ENCODE measurements at regions not wholly inside any gene's neighbourhood (a gene's known extent, or its start where the extent isn't known, plus 50 kb on each side); places are given as distances from the start of the nearest gene placed in this dataset.
A peak's percentile ranks its signal among the peaks of the same experiment; 100 is the strongest.

GRCh38 chr4:14871676-14872430 lies 130.4 kb upstream of the CPEB2 start:
- Histone ChIP-seq H3K4me2 (ENCODE audit: control insufficient read depth, extremely low read depth, insufficient read depth, low read depth, low read length) (peak overlapping the region; percentile 25), H3K9me1 (ENCODE audit: control insufficient read depth, extremely low read depth, insufficient read depth, low read length) (no peaks in the 10 kb centered on the region), H4K20me1 (ENCODE audit: control insufficient read depth, extremely low read depth, insufficient read depth, low read length) (no peaks in the 10 kb centered on the region), H3K36me3 (ENCODE audit: control insufficient read depth in 2 of 2, extremely low read depth in 1 of 2, insufficient read depth in 2 of 2, low read length in 2 of 2) (no peaks in the 10 kb centered on the region), H3K79me2 (ENCODE audit: control insufficient read depth, insufficient read depth, low read length) (no peaks in the 10 kb centered on the region), H2AFZ (ENCODE audit: control insufficient read depth, low read length) (peak overlapping the region; percentile 43), H3K9ac (ENCODE audit: control insufficient read depth, extremely low read depth, insufficient read depth, low read length) (no peak overlapping the region), H3K27ac (ENCODE audit: control insufficient read depth, insufficient read depth, low read length) (peak overlapping the region; percentile 16), H3K4me1 (ENCODE audit: control insufficient read depth, extremely low read depth, insufficient read depth, low read length) (peaks cover 19% of the 10 kb centered on the region), H3K4me3 (ENCODE audit: control insufficient read depth in 2 of 3, extremely low read depth in 1 of 3, insufficient read depth in 2 of 3, low read depth in 1 of 3, low read length in 3 of 3) (no peak overlapping the region), H3K9me3 (ENCODE audit: control insufficient read depth, low read depth, low read length) (no peaks in the 10 kb centered on the region), H3K27me3 (ENCODE audit: control insufficient read depth, extremely low read depth, insufficient read depth, low read length) (no peaks in the 10 kb centered on the region)
- peak; percentile 96 for FAIRE-seq
- TF ChIP-seq EZH2 (IDR thresholded peaks at IDR 0.05; ENCODE audit: low read length) (no peak), CTCF (optimal IDR thresholded peaks at IDR 0.05 in 1 of 3, IDR thresholded peaks at IDR 0.05 in 1 of 3, conservative IDR thresholded peaks at IDR 0.05 in 1 of 3; ENCODE audit: extremely low read depth in 1 of 3, insufficient read depth in 2 of 3, low read length in 3 of 3) (peak; percentile 55 to 80 (median 64))
- DNase-seq (ENCODE audit: low read depth, low spot score): peak; percentile 92
- dilution Hi-C loops (cut with MboI; ENCODE audit: extremely low pct_ligation_motif_present, low sequenced_read_pairs): no loop called here

- no peak overlapping the region for H3K27ac ChIP-seq (ENCODE audit: control insufficient read depth, insufficient read depth, low read length)
- DNase-seq (ENCODE audit: low read depth, low spot score) (no peak), FAIRE-seq (no peak)
- no peaks in the 10 kb centered on the region for H3K27me3 ChIP-seq (ENCODE audit: control insufficient read depth, extremely low read depth, insufficient read depth, low read length)
- no peak overlapping the region for H2AFZ ChIP-seq (ENCODE audit: control insufficient read depth, low read length)
- H3K79me2 ChIP-seq (ENCODE audit: control insufficient read depth, insufficient read depth, low read length): no peaks in the 10 kb centered on the region
- no peak overlapping the region for H3K4me2 ChIP-seq (ENCODE audit: control insufficient read depth, extremely low read depth, insufficient read depth, low read depth, low read length)
- no peaks in the 10 kb centered on the region for H3K9me1 ChIP-seq (ENCODE audit: control insufficient read depth, extremely low read depth, insufficient read depth, low read length)
- no peaks in the 10 kb centered on the region for H4K20me1 ChIP-seq (ENCODE audit: control insufficient read depth, extremely low read depth, insufficient read depth, low read length)
- H3K36me3 ChIP-seq (ENCODE audit: control insufficient read depth in 2 of 2, extremely low read depth in 1 of 2, insufficient read depth in 2 of 2, low read length in 2 of 2): no peaks in the 10 kb centered on the region
- H3K4me3 ChIP-seq (ENCODE audit: control insufficient read depth in 2 of 3, extremely low read depth in 1 of 3, insufficient read depth in 2 of 3, low read depth in 1 of 3, low read length in 3 of 3): no peak overlapping the region
- peaks cover 34% of the 10 kb centered on the region for H3K4me1 ChIP-seq (ENCODE audit: control insufficient read depth, extremely low read depth, insufficient read depth, low read length)
- no peak overlapping the region for H3K9ac ChIP-seq (ENCODE audit: control insufficient read depth, extremely low read depth, insufficient read depth, low read length)
- no peaks in the 10 kb centered on the region for H3K9me3 ChIP-seq (ENCODE audit: control insufficient read depth, low read depth, low read length)
- TF ChIP-seq EZH2 (IDR thresholded peaks at IDR 0.05; ENCODE audit: low read length): no peak
- no peak for TF ChIP-seq CTCF (optimal IDR thresholded peaks at IDR 0.05 in 1 of 3, IDR thresholded peaks at IDR 0.05 in 1 of 3, conservative IDR thresholded peaks at IDR 0.05 in 1 of 3; ENCODE audit: extremely low read depth in 1 of 3, insufficient read depth in 2 of 3, low read length in 3 of 3)
- dilution Hi-C loops (cut with MboI; ENCODE audit: extremely low pct_ligation_motif_present, low sequenced_read_pairs): no loop called here
These were observed 127.3 kb upstream of the CPEB2 start for GRCh38 chr4:14874990-14875389.
